Activated CD4-positive, alpha-beta T cell treated with anti-CD3 and anti-CD28 coated beads, Interleukin-2, amount 50 U/mL, for 4 hours (primary cell): ENCODE measurements at regions not wholly inside any gene's neighbourhood (a gene's known extent, or its start where the extent isn't known, plus 50 kb on each side); places are given as distances from the start of the nearest gene placed in this dataset.
"Not testable (repeated sequence)": the region's sequence is repeated elsewhere in the genome, so short reads cannot be mapped to it uniquely, and the experiment has no call there.

Source experiments
- DNase-seq, 2 experiments: peaks; one replicate each; pipeline ENCODE4 v3.0.0-alpha.2; 2020

DNA sequence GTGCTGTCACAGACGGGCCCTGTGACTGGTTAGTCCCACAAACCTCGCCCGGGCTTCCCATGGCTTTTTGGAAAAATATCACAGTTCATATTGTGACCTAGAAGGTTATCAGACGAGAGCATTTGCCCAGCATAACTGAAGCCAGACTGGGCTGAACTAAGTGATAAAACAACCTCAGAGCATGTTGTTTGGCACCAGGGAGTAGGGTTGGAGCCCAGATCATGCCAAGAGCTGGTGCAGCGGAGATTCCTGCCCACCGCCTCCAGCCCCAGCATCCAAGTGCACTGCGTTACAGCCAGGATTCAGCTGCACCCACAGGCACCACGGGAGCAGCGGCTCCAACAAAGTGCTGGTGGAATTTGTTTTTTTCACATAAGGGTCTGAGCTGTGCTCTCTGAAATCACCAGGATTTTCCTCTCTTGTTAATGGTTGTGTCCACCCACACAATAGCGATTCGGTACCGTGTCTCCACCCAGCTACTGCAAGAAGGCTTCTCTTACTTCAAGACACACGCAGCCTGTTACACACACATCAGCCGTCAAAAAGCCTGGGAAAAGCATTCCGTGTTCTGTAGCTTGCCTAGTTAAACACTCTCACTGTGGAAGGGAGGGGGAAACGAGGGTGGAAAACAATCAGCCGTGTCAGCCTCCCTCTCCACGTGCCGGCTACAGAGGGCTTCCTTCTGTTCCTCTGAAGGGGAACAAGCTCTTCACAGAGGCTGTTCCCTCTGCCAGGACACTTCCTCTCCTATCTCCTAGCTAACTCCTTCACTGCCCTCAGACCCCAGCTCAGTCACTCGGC lies 273.8 kb downstream of the C16orf95 start:
- no peak for DNase-seq

DNA sequence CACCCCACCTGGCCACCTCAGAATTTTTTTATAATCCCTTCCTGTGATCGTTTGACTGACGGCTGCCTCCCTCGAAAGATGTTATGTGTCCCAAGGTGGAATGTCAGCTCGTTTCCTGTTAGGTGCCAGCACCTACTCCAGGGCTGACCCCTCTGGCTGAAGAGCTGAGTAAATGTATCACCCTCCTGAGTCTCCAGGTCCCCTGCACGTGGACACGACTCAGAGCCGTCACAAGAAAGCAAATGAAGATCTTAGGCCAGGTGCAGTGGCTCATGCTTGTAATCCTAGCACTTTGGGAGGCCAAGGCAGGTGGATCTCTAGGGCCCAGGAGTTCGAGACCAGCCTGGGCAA lies 273.2 kb downstream of the C16orf95 start:
- DNase-seq = no peak

GRCh38 chr16:87044829-87045228 lies 272.4 kb downstream of the C16orf95 start:
- no peak for DNase-seq

DNA sequence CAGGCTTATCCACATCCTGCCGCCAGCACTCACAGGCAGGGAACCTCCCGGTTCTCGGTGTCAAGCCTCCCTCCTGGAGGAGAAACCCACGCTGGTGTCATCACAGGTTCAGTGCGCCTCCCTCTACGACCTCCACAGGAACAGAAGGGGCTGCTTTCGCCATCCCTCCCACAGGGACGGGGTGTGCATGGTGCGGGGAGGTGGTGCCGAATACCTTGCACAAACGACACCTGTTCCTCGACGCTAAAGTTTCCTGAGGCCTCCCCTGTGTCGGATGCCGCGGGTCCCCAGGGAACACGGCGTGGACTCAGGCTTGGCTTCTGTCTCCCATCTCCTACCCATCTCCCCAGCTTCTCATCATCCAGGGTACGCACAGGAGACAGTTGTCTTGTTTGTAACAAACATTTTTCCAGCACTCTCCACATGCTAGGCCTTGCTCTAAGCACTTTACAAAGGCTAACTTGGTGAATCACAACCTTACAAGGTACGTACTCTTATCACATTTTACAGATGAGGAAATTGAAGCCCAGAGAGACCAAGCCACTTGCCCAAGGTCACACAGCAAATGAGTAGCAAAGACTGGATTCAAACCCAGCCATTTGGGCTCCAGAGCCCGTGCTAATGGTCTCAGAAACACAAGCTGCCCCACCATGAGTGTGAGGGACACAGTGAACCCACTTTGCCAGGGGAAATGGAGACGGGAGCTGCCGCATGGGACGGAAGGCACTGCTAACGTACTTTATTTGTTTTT lies 271.6 kb downstream of the C16orf95 start:
- DNase-seq = no peak

DNA sequence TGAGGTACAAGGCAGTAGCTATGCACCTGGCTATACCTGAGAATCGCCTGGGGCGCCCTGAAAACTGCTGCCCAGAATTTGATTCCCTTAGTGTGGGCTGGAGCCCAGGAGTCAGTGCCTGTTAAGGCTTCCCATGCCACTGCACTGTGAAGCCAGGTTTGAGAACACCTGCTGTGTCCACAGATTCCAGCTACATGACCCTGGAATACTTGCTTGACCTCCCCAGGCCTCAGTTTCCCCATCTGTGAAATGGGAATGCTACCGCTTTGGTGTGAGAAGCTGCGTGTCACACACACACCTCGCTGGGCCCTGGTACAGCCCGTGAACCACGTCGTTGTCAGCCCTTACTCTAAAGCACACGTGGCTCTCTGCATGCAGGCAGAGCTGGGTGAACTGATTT lies 271.0 kb downstream of the C16orf95 start:
- no peak for DNase-seq

- no peak for DNase-seq
Observed at GRCh38 chr16:87047221-87048037, 269.8 kb downstream of the C16orf95 start.

DNA sequence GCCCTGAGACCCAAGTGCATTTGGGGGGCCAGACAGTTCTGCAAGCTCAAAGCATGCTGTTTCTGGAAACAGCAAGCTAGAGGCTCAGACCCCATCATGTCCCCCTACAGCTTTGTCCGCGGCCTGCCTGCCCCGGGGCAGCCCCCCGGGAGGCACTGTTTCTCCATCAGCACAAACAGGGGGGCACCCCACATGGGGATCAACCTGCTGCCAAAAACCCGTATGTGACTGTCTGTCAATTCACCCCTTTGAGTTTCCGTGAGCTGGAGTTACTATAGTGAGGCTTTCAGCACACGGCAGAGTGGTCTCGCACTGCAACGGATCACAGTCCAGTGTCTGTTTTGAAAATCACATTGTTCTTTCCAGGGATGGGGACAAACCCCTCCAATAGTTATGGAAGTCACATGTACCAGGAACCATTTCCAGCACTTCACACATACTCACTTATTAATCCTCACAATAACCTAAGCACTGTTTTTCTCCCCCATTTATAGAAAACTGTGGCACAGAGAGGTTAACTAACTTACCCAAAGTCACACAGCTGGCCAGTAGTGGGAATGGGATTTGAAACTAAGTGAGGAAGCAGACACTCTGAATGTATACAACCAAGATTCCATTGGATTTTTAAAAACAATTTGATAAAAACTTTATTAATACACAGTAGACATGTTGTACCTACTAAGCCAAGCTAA lies 269.0 kb downstream of the C16orf95 start:
- no peak for DNase-seq

GRCh38 chr16:87048730-87049115 lies 268.5 kb downstream of the C16orf95 start:
- DNase-seq = no peak

DNA sequence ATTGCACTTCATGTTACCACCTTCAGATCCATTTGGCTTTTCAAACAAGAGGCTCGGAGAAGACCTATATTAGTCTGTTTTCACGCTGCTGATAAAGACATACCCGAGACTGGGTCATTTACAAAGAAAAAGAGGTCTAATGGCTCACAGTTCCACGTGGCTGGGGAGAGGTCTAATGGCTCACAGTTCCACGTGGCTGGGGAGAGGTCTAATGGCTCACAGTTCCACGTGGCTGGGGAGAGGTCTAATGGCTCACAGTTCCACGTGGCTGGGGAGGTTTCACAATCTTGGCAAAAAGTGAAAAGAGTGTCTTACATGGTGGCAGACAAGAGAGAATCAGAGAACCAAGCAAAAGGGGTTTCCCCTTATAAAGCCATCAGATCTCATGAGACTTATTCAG lies 268.0 kb downstream of the C16orf95 start:
- DNase-seq = not testable (repeated sequence)

- no peak for DNase-seq
Observed at GRCh38 chr16:87050142-87050541, 267.1 kb downstream of the C16orf95 start.

GRCh38 chr16:87051526-87052320 lies 265.5 kb downstream of the C16orf95 start:
- DNase-seq = no peak

- DNase-seq = no peak
Observed at GRCh38 chr16:87052506-87052905, 264.7 kb downstream of the C16orf95 start.

DNA sequence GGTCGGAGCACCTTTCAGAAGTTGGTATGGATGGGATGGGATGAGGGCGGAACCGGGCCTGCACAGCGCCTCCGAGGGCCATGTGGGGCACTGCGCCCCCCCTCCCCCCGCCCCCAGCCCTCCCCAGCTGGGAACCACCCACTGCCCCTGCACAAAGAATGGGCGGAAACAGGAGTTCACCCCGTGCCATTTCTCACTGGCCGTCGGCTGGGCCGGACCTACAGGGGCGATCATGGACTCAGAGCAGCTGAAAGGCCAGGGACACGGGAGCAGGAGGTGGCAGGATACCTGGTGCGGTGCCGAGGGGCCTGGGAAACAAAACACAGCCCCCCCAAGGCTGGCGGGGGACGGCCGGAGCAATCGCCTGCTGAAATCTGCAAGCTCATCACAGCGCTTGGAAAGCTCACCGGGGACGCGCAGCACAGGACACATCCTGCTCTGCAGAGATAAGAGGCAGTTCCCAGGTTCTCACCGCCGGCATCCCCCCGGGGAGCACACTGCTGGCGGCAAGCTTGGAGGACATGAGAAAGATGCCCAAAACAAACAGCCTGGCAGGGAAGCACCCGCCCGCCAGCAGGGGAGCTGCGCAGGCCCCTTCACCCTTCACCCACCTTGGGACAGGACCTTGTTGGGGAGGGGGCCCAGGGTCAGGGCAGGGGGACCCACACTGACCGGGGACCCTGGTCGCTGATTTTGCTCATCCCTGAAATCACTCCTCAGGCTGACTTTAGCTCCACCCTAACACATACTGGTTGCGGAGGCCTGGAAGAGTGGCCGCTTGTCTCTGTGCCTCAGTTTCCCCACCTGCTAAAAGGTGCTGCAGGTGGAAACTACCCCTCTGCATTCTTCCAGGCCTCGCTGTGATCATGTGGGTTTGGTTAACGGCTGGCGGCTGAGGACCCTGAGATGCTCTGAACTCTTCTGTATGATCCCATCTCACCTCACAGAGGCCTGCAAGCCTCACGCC lies 263.9 kb downstream of the C16orf95 start:
- DNase-seq = no peak

DNA sequence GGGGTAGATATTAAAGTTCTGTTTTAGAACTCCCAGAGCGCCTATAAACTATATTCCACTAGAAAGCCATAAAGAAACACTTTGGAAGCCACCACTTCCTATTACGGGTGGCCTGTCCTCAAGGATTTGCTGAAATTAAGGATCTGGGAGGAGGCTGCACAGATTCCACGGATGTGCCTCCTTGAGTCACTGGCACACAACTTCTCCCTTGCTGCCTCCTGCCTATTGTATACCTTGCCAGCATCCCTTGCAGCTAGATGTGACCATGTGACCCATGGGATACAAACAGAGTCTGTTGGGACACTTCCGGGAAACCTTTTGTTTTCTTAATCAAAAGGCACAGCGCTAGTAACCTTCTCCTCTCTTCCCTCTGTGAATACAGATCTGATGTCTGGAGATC lies 263.0 kb downstream of the C16orf95 start:
- DNase-seq = no peak

- no peak for DNase-seq
Observed at GRCh38 chr16:87054856-87055255, 262.3 kb downstream of the C16orf95 start.

DNA sequence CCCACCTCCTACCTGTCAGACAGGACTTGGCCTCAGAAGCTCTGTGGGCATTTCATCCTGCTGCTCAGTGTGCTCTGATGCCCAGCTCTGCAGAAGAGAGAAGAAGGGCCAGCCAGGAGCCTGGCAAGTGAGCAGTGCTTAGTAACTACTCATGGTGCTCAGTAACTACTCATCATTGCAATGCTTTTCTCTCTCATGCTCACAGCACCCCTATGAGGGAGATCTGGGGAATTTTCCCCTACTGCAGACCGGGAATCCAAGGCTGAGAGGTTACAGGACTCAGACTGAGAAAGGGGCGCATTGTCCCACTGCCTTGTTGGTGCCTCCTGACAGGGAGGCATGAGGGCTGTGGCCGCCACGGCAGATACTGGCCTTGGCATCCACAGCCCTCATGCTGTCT lies 261.1 kb downstream of the C16orf95 start:
- no peak for DNase-seq

DNA sequence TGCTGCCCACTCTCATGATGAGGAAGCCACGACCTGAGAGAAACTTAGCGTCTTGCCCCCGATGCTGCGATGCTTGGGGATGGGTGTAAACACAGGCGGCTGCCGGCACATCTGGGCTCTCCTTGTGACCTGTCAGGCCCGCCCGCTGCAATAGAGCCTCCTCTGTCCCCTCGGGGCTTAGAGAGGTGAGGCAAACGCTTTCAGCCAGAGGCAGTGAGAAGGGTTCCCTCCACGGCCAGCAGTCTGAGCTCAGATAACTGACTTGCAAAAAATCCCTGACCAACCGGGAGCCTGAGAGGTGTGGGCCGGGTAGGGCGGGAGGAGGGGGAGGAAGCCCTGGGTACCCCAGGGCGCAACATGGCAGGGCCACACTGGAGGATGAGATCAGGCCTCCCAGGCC lies 260.6 kb downstream of the C16orf95 start:
- DNase-seq = no peak

GRCh38 chr16:87057211-87057881 lies 259.8 kb downstream of the C16orf95 start:
- DNase-seq = no peak

DNA sequence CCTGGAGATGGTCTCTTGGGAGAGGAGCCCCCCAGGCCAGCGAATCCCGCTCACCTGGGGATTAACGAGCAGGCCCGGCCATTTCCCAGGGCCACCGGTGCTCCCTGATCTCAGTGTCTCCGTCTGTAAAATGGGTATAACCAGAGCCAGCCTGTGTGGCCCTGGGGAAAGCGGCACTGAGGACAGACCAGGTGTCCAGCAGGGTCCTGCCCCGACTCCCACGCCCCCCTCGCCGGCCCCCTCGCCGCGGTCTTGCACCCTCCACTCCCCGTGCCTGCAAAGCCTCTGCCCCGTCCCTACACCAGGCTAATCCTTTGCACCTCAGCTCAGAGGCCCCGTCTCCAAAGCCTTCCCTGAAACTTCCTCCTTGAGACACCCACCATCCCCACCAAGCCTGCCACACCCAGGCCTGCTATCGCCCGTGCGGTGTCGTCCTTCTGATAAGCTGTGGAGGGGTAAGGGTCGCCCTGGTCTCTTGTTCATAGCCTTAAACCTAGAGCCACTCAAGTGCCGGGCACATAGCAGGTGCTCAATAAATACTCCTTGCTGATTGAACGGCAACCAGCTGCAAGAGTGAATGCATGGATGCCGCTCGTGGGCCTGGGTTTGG lies 259.1 kb downstream of the C16orf95 start:
- DNase-seq = no peak

DNA sequence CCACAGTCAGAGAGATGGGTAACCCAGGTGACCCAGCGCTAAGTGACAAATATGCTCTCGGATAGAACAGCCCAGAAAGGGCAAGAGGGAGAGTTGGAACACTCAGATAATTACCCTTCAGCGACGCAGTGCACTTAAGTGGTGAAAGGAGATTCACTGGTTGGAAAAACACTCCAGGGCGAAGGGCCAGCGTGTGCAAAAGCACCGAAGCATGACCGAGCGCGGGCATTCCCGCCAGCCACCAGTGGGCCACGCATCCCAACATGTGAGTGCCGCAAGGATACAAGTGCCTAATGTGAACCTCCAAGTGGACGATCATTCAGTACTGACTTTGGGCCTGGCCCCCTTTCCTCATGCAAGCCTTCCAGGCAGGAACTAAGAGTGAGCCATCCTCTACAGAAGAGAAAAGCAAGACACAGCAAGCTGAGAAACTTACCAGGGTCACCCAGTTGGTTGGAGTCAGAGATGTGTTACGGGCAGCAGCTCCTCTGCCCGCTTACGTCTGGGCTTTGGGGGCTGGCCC lies 258.4 kb downstream of the C16orf95 start:
- DNase-seq = no peak
